ENCODE measurements at regions not wholly inside any gene's neighbourhood (a gene's known extent, or its start where the extent isn't known, plus 50 kb on each side); places are given as distances from the start of the nearest gene placed in this dataset.

DNA sequence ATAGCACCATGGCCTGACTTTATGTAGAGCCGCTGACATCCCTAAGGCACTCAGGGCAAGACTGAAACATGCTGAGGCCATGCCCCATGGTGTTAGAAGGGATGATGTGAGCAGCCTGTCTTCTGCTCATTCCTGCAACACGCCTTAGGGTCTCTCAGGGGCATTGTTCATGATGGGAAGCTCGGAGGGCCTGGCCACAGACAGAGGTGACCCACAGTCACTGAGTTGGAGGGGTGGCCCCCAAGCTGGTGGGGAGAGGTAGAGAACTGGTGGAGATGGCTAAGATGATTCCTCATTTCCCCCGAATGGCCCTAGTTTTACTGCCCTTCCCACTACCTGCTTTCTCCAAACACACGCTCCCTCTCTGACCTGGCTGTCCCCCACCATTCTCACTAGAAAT, 135.2 kb downstream of the BARX1 start:
- TF ChIP-seq KAT8 (CRISPR knock-in tag; IDR thresholded peaks at IDR 0.05), result no peak
- no peak for TF ChIP-seq CAMTA2 (CRISPR knock-in tag; IDR thresholded peaks at IDR 0.05; ENCODE audit: borderline replicate concordance)
- no peak for TF ChIP-seq ZNF839 (CRISPR knock-in tag; IDR thresholded peaks at IDR 0.05; ENCODE audit: borderline replicate concordance)
- TF ChIP-seq RNF2 (conservative IDR thresholded peaks at IDR 0.05; ENCODE audit: low read depth), result no peak
- TF ChIP-seq, protein P1, sequence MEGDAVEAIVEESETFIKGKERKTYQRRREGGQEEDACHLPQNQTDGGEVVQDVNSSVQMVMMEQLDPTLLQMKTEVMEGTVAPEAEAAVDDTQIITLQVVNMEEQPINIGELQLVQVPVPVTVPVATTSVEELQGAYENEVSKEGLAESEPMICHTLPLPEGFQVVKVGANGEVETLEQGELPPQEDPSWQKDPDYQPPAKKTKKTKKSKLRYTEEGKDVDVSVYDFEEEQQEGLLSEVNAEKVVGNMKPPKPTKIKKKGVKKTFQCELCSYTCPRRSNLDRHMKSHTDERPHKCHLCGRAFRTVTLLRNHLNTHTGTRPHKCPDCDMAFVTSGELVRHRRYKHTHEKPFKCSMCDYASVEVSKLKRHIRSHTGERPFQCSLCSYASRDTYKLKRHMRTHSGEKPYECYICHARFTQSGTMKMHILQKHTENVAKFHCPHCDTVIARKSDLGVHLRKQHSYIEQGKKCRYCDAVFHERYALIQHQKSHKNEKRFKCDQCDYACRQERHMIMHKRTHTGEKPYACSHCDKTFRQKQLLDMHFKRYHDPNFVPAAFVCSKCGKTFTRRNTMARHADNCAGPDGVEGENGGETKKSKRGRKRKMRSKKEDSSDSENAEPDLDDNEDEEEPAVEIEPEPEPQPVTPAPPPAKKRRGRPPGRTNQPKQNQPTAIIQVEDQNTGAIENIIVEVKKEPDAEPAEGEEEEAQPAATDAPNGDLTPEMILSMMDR (CRISPR knock-in tag; IDR thresholded peaks at IDR 0.05), result no peak
- TF ChIP-seq HOXA7 (CRISPR knock-in tag; IDR thresholded peaks at IDR 0.05), result no peak
- TF ChIP-seq EP300 (IDR thresholded peaks at IDR 0.05; ENCODE audit: low read depth in 2 of 2, low read length in 2 of 2), result no peak
- TF ChIP-seq EP300 (CRISPR knock-in tag; IDR thresholded peaks at IDR 0.05; ENCODE audit: borderline replicate concordance), result no peak
- TF ChIP-seq SMC3 (IDR thresholded peaks at IDR 0.05; ENCODE audit: low read length), result no peak
- no peak for TF ChIP-seq BRCA1 (CRISPR knock-in tag; IDR thresholded peaks at IDR 0.05)
- TF ChIP-seq, protein P2, sequence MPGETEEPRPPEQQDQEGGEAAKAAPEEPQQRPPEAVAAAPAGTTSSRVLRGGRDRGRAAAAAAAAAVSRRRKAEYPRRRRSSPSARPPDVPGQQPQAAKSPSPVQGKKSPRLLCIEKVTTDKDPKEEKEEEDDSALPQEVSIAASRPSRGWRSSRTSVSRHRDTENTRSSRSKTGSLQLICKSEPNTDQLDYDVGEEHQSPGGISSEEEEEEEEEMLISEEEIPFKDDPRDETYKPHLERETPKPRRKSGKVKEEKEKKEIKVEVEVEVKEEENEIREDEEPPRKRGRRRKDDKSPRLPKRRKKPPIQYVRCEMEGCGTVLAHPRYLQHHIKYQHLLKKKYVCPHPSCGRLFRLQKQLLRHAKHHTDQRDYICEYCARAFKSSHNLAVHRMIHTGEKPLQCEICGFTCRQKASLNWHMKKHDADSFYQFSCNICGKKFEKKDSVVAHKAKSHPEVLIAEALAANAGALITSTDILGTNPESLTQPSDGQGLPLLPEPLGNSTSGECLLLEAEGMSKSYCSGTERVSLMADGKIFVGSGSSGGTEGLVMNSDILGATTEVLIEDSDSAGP (CRISPR knock-in tag; IDR thresholded peaks at IDR 0.05; ENCODE audit: borderline replicate concordance), result no peak
- TF ChIP-seq, protein P3, sequence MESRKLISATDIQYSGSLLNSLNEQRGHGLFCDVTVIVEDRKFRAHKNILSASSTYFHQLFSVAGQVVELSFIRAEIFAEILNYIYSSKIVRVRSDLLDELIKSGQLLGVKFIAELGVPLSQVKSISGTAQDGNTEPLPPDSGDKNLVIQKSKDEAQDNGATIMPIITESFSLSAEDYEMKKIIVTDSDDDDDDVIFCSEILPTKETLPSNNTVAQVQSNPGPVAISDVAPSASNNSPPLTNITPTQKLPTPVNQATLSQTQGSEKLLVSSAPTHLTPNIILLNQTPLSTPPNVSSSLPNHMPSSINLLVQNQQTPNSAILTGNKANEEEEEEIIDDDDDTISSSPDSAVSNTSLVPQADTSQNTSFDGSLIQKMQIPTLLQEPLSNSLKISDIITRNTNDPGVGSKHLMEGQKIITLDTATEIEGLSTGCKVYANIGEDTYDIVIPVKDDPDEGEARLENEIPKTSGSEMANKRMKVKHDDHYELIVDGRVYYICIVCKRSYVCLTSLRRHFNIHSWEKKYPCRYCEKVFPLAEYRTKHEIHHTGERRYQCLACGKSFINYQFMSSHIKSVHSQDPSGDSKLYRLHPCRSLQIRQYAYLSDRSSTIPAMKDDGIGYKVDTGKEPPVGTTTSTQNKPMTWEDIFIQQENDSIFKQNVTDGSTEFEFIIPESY (CRISPR knock-in tag; IDR thresholded peaks at IDR 0.05), result no peak
- TF ChIP-seq, protein P4, sequence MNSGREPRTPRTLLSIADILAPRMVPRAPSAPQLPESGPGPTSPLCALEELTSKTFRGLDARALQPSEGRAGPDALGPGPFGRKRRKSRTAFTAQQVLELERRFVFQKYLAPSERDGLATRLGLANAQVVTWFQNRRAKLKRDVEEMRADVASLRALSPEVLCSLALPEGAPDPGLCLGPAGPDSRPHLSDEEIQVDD (CRISPR knock-in tag; IDR thresholded peaks at IDR 0.05; ENCODE audit: borderline replicate concordance), result no peak

All from HepG2 (cell line).